ENCODE measurements at regions not wholly inside any gene's neighbourhood (a gene's known extent, or its start where the extent isn't known, plus 50 kb on each side); places are given as distances from the start of the nearest gene placed in this dataset.
"Not testable (repeated sequence)": the region's sequence is repeated elsewhere in the genome, so short reads cannot be mapped to it uniquely, and the experiment has no call there.

GRCh38 chr2:43065871-43066270, 160.5 kb downstream of the ZFP36L2 start:
- H4K20me1 ChIP-seq (ENCODE audit: control insufficient read depth, extremely low read depth, insufficient read depth, low read length), result no peaks in the 10 kb centered on the region
- no peaks in the 10 kb centered on the region for H3K27me3 ChIP-seq (ENCODE audit: control insufficient read depth, extremely low read depth, insufficient read depth, low read length)
- dilution Hi-C loops (cut with MboI; ENCODE audit: extremely low pct_ligation_motif_present, low sequenced_read_pairs), result no loop called here
- no peak overlapping the region for H3K4me3 ChIP-seq (ENCODE audit: control insufficient read depth in 2 of 3, extremely low read depth in 1 of 3, insufficient read depth in 2 of 3, low read depth in 1 of 3, low read length in 3 of 3)
- no peak overlapping the region for H3K27ac ChIP-seq (ENCODE audit: control insufficient read depth, insufficient read depth, low read length)
- no peak overlapping the region for H2AFZ ChIP-seq (ENCODE audit: control insufficient read depth, low read length)
- H3K9ac ChIP-seq (ENCODE audit: control insufficient read depth, extremely low read depth, insufficient read depth, low read length), result no peak overlapping the region
- no peak for DNase-seq (ENCODE audit: low read depth, low spot score)
- no peaks in the 10 kb centered on the region for H3K36me3 ChIP-seq (ENCODE audit: control insufficient read depth in 2 of 2, extremely low read depth in 1 of 2, insufficient read depth in 2 of 2, low read length in 2 of 2)
- TF ChIP-seq EZH2 (IDR thresholded peaks at IDR 0.05; ENCODE audit: low read length) (no peak), CTCF (optimal IDR thresholded peaks at IDR 0.05 in 1 of 3, IDR thresholded peaks at IDR 0.05 in 1 of 3, conservative IDR thresholded peaks at IDR 0.05 in 1 of 3; ENCODE audit: extremely low read depth in 1 of 3, insufficient read depth in 2 of 3, low read length in 3 of 3) (no peak)
- FAIRE-seq, result no peak
- H3K4me1 ChIP-seq (ENCODE audit: control insufficient read depth, extremely low read depth, insufficient read depth, low read length), result peaks cover 16% of the 10 kb centered on the region
- H3K79me2 ChIP-seq (ENCODE audit: control insufficient read depth, insufficient read depth, low read length), result no peaks in the 10 kb centered on the region
- H3K9me1 ChIP-seq (ENCODE audit: control insufficient read depth, extremely low read depth, insufficient read depth, low read length), result no peaks in the 10 kb centered on the region
- H3K9me3 ChIP-seq (ENCODE audit: control insufficient read depth, low read depth, low read length), result peaks cover 2% of the 10 kb centered on the region
- H3K4me2 ChIP-seq (ENCODE audit: control insufficient read depth, extremely low read depth, insufficient read depth, low read depth, low read length), result no peak overlapping the region

- Histone ChIP-seq H3K4me1 (ENCODE audit: control insufficient read depth, extremely low read depth, insufficient read depth, low read length) (peaks cover 15% of the 10 kb centered on the region), H3K4me3 (ENCODE audit: control insufficient read depth in 2 of 3, extremely low read depth in 1 of 3, insufficient read depth in 2 of 3, low read depth in 1 of 3, low read length in 3 of 3) (no peak overlapping the region), H3K4me2 (ENCODE audit: control insufficient read depth, extremely low read depth, insufficient read depth, low read depth, low read length) (no peak overlapping the region), H3K36me3 (ENCODE audit: control insufficient read depth in 2 of 2, extremely low read depth in 1 of 2, insufficient read depth in 2 of 2, low read length in 2 of 2) (no peaks in the 10 kb centered on the region), H4K20me1 (ENCODE audit: control insufficient read depth, extremely low read depth, insufficient read depth, low read length) (no peaks in the 10 kb centered on the region), H3K27ac (ENCODE audit: control insufficient read depth, insufficient read depth, low read length) (no peak overlapping the region), H2AFZ (ENCODE audit: control insufficient read depth, low read length) (no peak overlapping the region), H3K79me2 (ENCODE audit: control insufficient read depth, insufficient read depth, low read length) (no peaks in the 10 kb centered on the region), H3K9me1 (ENCODE audit: control insufficient read depth, extremely low read depth, insufficient read depth, low read length) (no peaks in the 10 kb centered on the region), H3K9me3 (ENCODE audit: control insufficient read depth, low read depth, low read length) (peaks cover 2% of the 10 kb centered on the region), H3K9ac (ENCODE audit: control insufficient read depth, extremely low read depth, insufficient read depth, low read length) (no peak overlapping the region), H3K27me3 (ENCODE audit: control insufficient read depth, extremely low read depth, insufficient read depth, low read length) (no peaks in the 10 kb centered on the region)
- FAIRE-seq, result no peak
- DNase-seq (ENCODE audit: low read depth, low spot score), result no peak
- dilution Hi-C loops (cut with MboI; ENCODE audit: extremely low pct_ligation_motif_present, low sequenced_read_pairs), result no loop called here
- no peak for TF ChIP-seq EZH2 (IDR thresholded peaks at IDR 0.05; ENCODE audit: low read length)
- TF ChIP-seq CTCF (optimal IDR thresholded peaks at IDR 0.05 in 1 of 3, IDR thresholded peaks at IDR 0.05 in 1 of 3, conservative IDR thresholded peaks at IDR 0.05 in 1 of 3; ENCODE audit: extremely low read depth in 1 of 3, insufficient read depth in 2 of 3, low read length in 3 of 3), result no peak
Observed at GRCh38 chr2:43065036-43065435, 161.4 kb downstream of the ZFP36L2 start.

- H3K4me2 ChIP-seq (ENCODE audit: control insufficient read depth, extremely low read depth, insufficient read depth, low read depth, low read length); FAIRE-seq; H3K9me1 ChIP-seq (ENCODE audit: control insufficient read depth, extremely low read depth, insufficient read depth, low read length); H3K4me3 ChIP-seq (ENCODE audit: control insufficient read depth in 2 of 3, extremely low read depth in 1 of 3, insufficient read depth in 2 of 3, low read depth in 1 of 3, low read length in 3 of 3); H3K79me2 ChIP-seq (ENCODE audit: control insufficient read depth, insufficient read depth, low read length); dilution Hi-C loops (cut with MboI; ENCODE audit: extremely low pct_ligation_motif_present, low sequenced_read_pairs); H3K9ac ChIP-seq (ENCODE audit: control insufficient read depth, extremely low read depth, insufficient read depth, low read length); H3K36me3 ChIP-seq (ENCODE audit: control insufficient read depth in 2 of 2, extremely low read depth in 1 of 2, insufficient read depth in 2 of 2, low read length in 2 of 2); H3K9me3 ChIP-seq (ENCODE audit: control insufficient read depth, low read depth, low read length); H3K27me3 ChIP-seq (ENCODE audit: control insufficient read depth, extremely low read depth, insufficient read depth, low read length); H2AFZ ChIP-seq (ENCODE audit: control insufficient read depth, low read length); H4K20me1 ChIP-seq (ENCODE audit: control insufficient read depth, extremely low read depth, insufficient read depth, low read length); DNase-seq (ENCODE audit: low read depth, low spot score); H3K27ac ChIP-seq (ENCODE audit: control insufficient read depth, insufficient read depth, low read length): not testable (repeated sequence)
- peaks cover 13% of the 10 kb centered on the region for H3K4me1 ChIP-seq (ENCODE audit: control insufficient read depth, extremely low read depth, insufficient read depth, low read length)
Observed at GRCh38 chr2:43063096-43063495, 163.3 kb downstream of the ZFP36L2 start.

Data from keratinocyte (primary cell).